ENCODE measurements at regions not wholly inside any gene's neighbourhood (a gene's known extent, or its start where the extent isn't known, plus 50 kb on each side); places are given as distances from the start of the nearest gene placed in this dataset.

GRCh38 chr5:84783003-84783402 is 398.3 kb upstream of the EDIL3 start:
- TF ChIP-seq CTCF (IDR thresholded peaks at IDR 0.05 in 2 of 3, conservative IDR thresholded peaks at IDR 0.05 in 1 of 3; ENCODE audit: borderline replicate concordance in 1 of 3, insufficient read depth in 1 of 3, low read depth in 2 of 3, low read length in 2 of 3), result no peak
- TF ChIP-seq MAX (IDR thresholded peaks at IDR 0.05), result no peak

Measured in HCT116 (cell line).